ENCODE measurements at regions not wholly inside any gene's neighbourhood (a gene's known extent, or its start where the extent isn't known, plus 50 kb on each side); places are given as distances from the start of the nearest gene placed in this dataset.
A peak's percentile ranks its signal among the peaks of the same experiment; 100 is the strongest.
"Not testable (repeated sequence)": the region's sequence is repeated elsewhere in the genome, so short reads cannot be mapped to it uniquely, and the experiment has no call there.

DNA sequence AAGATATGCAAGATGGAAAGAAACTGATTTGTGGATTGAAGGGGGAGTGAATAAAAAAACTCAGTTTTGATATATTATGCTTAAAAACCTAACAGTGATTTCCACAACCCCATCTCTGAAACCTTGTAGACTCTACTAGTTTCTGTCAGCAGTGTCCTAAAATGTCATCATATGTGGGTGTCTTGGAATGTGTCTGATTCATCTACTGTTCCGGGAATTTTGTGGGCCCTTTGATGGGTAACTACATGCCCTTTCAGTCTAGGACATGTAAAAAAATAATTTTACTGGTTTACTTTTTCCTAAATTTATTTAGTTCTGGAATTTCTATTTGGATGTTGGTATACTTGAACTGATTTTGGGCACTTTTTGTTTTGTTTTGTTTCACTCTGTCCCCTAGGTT, 118.9 kb upstream of the NMUR2 start:
- no peak for DNase-seq (ENCODE audit: extremely low read depth, low read depth, low spot score)

DNA sequence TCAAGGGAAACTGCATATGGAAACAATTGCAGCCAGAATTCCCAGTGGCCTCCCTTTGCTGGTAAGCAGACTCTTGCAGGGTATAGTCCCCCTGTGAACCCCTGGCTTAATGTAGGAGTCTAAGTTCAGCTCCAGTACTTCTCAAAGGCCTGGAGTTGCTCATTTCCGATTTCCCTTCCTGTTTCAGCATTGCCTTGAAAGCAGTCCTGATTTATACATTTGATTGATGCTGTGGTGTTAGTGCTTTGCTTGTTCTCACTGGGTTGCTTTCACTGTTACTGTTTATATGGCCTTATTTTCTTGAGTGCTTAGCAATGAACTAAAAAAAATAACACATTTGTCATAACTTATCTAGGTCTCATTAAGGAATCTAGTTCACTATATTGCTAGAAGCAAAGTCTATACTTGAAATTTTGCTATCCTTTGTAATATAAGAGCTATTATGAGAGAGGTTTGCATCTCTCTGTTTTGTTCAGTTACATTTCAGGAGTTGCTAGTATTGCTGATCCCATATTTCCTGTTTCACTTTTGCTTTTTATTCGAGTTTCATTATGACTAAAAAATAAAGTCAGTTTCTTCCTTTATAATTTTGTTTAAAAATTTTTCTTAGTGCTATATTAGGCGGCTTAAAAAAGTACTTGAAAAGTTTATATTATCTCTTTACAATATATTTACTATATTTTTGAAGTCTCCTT, 122.4 kb upstream of the NMUR2 start:
- DNase-seq (ENCODE audit: extremely low read depth, low read depth, low spot score), result no peak

DNA sequence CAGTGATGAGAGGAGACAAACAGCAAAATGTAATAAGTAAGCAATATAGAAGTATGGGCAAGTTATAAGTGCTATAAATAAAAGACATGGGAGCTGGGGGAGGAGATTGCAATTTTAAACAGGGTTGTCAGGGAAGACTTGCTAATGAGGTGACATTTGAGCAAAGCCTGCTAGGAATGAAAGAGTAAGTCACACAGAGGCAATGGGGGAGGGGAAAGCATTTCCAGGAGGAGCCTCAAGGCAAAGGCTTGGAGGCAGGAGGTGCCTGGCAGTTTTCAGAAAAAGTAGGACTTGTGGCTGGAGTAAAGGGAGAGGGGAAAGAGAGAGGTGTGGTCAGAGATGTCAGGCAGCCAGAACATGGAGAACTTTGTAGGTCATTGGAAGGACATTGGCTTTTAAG, 124.4 kb upstream of the NMUR2 start:
- no peak for DNase-seq (ENCODE audit: extremely low read depth, low read depth, low spot score)

- peak; percentile 54 for DNase-seq (ENCODE audit: extremely low read depth, low read depth, low spot score)
Measured at GRCh38 chr5:152532714-152533113, 127.6 kb upstream of the NMUR2 start.

DNA sequence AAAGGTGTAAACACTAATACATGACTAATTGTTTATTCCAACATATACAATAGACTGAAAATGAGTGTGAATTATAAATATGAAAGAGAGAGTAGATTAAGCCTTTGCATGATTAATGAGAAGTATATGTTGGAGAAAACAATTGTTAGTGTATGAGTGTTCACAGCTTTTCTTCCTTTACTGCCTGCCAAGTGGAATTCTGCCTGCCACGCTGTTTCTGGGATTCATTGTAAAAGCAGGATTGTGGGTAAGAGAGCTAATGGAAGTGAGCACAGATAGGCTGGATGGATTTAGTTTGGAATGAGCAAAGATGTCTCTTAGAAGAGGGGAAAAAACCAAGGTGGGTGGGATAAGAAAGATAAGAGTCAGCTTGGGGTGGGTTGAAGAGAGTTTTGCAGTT, 129.6 kb upstream of the NMUR2 start:
- no peak for DNase-seq (ENCODE audit: extremely low read depth, low read depth, low spot score)

DNA sequence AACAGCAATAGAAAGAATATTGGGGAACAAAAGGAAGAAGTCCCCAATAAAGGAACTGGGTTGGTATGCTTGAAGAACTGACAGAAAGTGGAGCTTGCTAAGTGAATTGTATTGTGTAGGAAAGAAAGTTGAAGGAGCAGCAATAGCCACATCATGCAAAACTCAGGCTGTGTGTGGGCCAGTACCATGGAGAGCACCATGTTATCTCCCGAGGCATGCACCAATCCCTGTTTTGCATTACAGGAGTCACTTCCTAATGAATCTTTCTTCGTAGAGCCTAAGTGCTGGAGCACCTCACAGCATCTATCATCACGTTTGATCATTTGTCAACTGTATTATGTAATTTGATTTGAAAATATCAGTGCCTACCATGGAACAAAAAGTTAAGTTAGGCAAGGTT, 137.7 kb upstream of the NMUR2 start:
- DNase-seq (ENCODE audit: extremely low read depth, low read depth, low spot score), result no peak

DNA sequence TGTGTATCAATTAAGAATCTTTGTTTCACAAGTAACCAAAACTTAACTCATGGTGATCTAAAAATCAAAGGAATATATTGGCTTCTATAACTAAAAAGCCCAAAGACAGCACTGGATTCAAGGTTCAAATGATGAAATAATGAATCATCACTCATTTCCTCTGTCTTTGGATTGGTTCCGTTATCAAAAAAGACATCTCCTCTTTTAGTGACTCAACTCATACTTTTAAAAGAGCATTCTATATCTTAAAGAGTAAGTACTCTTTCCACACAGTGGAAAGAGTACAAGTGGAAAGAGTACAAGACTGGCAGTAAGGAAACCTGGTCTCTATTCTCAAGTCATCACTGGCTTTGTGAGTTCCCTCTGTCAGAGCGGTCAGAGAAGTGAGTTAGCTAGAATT, 141.4 kb upstream of the NMUR2 start:
- DNase-seq (ENCODE audit: extremely low read depth, low read depth, low spot score), result no peak

DNA sequence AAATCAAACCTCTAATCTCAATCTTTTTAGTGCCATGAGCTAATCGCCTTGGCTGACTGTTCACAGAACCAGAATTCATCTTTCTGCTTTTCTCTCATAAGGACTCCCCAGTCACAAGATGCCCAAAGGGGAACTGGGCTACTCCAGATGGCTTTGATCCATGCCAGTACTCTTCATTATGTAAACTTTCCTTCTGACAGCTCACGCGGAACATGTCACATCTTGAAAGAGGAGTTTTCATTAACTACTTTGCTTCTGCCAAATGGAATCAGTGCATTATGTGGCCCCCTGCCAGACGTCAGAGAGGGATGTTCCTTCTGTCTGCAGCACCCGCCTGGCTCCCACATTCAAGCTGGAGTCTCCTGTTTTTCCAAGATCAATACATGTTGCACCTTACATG, 142.1 kb upstream of the NMUR2 start:
- DNase-seq (ENCODE audit: extremely low read depth, low read depth, low spot score), result no peak

GRCh38 chr5:152549709-152550108, 144.6 kb upstream of the NMUR2 start:
- DNase-seq (ENCODE audit: extremely low read depth, low read depth, low spot score), result no peak

DNA sequence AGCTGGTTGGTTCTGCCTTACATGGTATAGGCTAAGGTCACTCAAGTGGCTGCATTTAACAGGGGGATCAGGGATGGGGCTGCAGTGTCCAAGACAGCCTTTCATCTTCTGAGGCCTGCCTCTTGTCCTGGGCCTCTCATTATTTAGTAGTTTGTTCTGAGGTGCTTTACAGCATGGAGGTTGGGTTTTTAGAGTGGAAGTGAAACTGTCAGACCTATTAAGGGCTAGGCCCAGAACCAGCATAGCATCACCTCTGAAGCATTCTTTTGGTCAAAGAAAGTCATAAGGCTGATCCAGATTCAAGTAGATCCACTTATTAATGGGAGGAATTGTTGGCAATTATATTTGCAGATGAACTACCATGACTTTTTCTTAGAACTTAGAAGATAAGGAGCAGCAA, 146.0 kb upstream of the NMUR2 start:
- DNase-seq (ENCODE audit: extremely low read depth, low read depth, low spot score), result no peak

- DNase-seq (ENCODE audit: extremely low read depth, low read depth, low spot score), result no peak
Measured at GRCh38 chr5:152556784-152557183, 151.7 kb upstream of the NMUR2 start.

- DNase-seq (ENCODE audit: extremely low read depth, low read depth, low spot score), result peak; percentile 5
Measured at GRCh38 chr5:152560512-152561137, 155.5 kb upstream of the NMUR2 start.

DNA sequence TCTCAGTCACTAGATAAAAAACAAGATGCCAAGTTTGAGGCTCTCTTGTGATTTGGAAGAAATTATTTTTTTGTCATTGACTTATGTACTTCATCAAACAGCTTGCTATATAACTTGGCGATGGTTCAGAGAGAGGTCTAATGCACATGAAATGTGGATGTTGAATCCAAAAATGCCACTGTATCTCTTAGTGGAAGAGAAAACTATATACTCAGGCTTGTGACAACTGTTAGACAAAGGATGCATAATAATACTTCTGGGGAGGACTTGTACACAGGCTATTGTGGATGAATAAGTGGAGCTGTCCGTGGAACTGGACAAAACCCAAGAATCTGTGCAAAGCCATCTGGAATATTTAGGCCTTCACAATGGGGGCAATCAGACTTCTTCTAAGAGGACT, 162.9 kb upstream of the NMUR2 start:
- no peak for DNase-seq (ENCODE audit: extremely low read depth, low read depth, low spot score)

DNA sequence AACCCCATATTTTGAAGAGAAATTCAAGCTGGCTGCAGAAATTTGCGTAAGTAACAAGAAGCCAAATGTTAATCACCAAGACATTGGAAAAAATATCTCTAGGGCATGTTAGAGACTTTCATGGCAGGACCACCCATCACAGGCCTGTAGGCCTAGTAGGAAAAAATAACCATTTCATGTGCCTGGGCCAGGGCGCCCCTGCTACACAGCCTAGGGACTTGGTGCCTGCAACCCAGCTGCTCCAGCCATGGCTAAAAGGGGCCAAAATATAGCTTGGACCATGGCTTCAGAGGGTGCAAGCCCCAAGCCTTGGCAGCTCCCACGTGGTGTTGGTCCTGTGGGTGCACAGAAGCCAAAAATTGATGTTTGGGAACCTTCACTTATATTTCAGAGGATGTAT, 167.7 kb upstream of the NMUR2 start:
- DNase-seq (ENCODE audit: extremely low read depth, low read depth, low spot score), result no peak

DNA sequence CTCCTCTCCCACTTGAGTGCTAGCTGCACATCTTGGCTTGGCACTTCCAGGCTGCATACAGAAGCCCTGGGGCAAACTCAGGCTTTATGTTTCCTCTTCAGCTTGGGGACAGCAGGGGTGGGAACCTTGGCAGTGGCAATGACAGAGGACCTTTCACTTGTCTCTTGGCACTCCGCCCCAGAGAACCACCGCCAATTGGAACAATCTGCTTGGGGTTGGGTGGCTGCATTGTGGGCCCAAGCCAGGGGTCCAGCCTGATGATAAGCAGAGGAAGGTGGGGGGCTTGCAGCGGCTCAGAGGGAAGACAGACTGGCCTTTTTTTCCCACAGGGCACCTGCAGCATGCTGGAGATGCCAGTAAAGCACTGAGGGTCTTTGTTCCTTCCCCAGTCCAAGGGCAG, 179.0 kb upstream of the NMUR2 start:
- DNase-seq (ENCODE audit: extremely low read depth, low read depth, low spot score), result no peak

DNA sequence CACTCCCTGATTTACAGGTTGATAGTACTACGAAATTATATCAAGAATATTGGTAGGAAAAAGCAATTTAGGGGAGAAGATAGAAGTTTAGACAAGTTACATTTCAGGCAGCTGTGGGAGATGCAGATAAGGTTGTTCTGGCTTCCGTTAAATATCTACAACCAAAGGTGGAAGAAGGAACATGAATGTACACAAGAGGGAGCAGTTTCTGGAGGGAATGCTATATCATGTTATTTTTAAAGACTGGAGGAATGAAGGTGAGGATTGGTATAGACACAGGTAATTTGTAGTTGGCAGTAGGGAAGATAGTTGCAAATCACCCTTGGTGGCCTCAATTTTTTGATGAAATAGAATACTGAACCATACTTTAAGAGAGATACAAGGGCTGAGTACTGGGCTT, 187.3 kb upstream of the NMUR2 start:
- DNase-seq (ENCODE audit: extremely low read depth, low read depth, low spot score), result no peak

DNA sequence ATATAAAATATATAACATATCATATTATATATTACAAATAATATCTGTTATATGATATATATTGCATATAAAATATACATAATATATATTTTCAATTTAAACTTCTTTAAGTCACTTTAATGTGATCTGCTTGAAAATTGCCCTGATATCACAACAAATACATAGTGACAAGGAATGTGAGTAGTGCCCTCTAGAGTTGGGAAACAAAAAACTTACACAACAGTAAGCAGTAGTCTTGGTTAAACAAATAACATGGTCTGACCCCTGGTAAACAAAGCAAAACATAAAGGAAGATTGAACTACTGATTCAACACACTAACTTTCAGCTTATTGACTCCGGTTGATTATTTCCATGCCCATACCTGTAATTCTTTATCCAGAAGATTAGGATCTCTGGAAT, 188.3 kb upstream of the NMUR2 start:
- no peak for DNase-seq (ENCODE audit: extremely low read depth, low read depth, low spot score)

DNA sequence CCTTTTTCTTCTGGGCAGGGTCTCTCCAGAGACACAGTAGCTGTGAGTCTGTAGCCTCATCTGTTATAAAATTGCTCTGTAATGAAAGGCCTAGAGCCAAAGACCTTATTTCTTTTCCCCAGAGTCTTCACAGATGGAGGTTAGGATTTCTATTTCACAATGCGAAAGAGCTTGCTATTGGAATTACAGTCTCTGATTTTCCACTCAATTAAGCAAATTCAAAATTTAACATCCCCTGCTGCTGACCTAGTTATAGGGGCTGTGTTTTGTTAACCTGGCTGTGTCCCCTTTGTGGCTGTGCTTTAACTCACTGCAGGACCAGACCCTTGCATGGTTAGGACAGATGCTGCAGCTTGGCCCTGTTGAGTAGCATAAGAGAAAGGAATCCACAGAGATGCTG, 190.3 kb upstream of the NMUR2 start:
- no peak for DNase-seq (ENCODE audit: extremely low read depth, low read depth, low spot score)

DNA sequence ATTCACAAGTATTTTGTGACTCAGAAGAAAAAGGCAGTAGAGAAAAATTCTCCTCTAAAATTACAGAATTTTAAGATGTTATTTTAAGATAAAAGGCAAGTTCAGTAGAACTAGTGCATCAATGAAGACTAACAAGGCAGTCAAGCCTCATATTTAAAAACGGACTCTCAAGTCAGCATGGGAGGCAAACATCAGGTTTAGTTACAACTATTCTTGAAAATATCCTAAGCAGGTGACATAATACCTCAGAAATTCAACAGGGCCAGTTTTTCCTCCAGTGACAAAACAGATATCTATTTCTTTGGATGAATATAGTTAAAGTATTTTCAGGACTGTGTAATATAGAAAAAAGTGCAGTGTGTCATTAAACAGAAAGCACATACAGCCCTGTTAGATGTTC, 194.0 kb upstream of the NMUR2 start:
- no peak for DNase-seq (ENCODE audit: extremely low read depth, low read depth, low spot score)

DNA sequence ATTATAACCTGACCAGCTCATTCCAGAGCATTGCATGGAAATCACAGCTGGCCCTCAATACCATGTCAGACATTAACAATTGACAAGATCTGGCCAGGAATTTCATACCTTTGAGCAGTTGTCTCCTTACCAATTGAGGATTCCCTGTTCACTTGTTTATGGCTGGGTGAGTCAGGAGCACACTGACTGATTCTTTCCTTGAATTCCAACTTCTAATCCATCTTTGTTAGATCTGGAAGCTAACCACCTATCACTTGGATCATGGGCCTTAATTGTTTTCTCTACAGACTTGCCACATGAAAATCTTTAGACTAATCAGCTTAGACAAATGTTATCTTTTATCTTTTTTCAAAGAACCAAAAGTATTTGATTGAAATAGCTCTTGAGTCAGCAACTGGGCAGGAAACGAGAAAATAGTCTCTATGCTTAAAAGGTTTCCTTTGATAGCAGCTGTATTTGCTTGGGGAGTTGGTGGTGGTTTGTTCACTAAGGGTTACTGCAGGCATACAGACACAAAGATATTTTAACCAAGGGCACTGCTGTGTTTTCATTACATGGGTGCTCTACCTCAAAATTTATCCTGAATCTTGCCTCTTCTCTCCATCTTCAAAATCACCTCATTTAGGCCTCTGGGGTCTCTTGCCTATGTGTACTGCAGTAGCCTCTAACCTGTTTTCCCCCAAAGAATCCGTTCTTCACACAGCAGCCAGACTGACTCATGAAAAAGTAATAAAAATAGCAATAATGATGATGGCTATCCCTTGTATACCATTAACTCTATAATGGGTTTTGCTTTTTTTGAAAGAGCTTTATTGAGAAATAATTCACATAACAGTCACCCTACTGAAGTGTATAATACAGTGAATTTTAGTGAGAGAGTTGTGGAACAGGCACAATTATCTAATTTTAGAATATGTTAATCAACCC, 197.0 kb upstream of the NMUR2 start:
- DNase-seq (ENCODE audit: extremely low read depth, low read depth, low spot score), result no peak

DNA sequence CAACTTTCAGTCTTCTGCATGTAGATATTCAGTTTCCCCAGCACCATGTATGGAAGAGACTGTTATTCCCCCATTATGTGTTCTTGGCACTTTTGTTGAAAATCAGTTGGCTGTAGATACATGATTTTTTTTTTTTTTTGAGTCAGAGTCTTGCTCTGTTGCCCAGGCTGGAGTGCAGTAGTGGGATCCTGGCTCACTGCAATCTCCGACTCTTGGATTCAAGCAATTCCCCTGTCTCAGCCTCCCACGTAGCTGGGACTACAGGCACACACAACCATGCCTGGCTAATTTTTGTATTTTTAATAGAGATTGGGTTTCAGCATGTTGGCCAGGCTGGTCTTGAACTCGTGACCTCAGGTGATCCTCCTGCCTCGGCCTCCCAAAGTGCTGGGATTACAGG, 201.0 kb upstream of the NMUR2 start:
- not testable (repeated sequence) for DNase-seq (ENCODE audit: extremely low read depth, low read depth, low spot score)
